ENCODE measurements at regions not wholly inside any gene's neighbourhood (a gene's known extent, or its start where the extent isn't known, plus 50 kb on each side); places are given as distances from the start of the nearest gene placed in this dataset.

DNA sequence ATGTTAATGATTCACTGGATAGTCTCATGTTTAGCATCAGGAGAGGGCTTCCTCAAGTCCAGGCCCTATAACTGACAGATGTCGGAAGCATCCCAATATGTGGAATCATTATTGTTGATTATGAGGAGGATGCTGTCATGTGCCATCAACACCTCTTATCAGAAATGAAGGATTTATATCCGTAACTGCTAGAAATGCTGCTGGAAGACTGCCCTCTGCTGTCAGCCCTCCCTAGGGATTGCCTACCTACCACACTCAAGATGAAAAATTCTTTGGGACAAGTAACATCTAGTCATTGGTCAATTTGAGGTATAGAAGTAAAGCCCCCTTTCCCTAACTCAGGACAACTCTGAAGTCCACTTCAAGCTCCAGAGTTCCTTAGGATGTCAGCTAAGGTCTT, 1166.5 kb upstream of the NXPH2 start:
- no peak overlapping the region for H2BK20ac ChIP-seq (ENCODE audit: low read depth, low read length, poor library complexity, severe bottlenecking)
- H3K23ac ChIP-seq (ENCODE audit: insufficient read length, low read depth, low read length), result no peak overlapping the region
- Mint-ChIP-seq H3K27ac (no peak overlapping the region), H3K36me3 (ENCODE audit: insufficient read depth in 1 of 3, low read depth in 3 of 3) (no peaks in the 10 kb centered on the region), H3K9me3 (no peaks in the 10 kb centered on the region), H3K4me1 (peaks cover 5 to 6% of the 10 kb centered on the region in 2 experiments; a peak in 2 of 4 replicates), H3K27me3 (ENCODE audit: low read depth) (no peaks in the 10 kb centered on the region), H3K4me3 (no peak overlapping the region)
- no peak overlapping the region for H2BK15ac ChIP-seq (ENCODE audit: low read depth, low read length)
- H3K56ac ChIP-seq (ENCODE audit: insufficient read length, low read depth, low read length), result no peak overlapping the region
- WGBS (ENCODE audit: extremely low coverage, insufficient read length, low lambda C conversion rate), result no CpG with 5 or more reads among the region's 2 CpGs
- H3K9me3 ChIP-seq (ENCODE audit: control insufficient read depth, low read depth, low read length), result no peaks in the 10 kb centered on the region
- no peaks in the 10 kb centered on the region for H3K79me1 ChIP-seq (ENCODE audit: insufficient read depth, low read depth, low read length, poor library complexity, severe bottlenecking)
- H3K14ac ChIP-seq (ENCODE audit: insufficient read depth, low read length), result no peak overlapping the region
- no peak overlapping the region for H2AK5ac ChIP-seq (ENCODE audit: insufficient read length, low read length)
- no peaks in the 10 kb centered on the region; the same call in 1 of the 2 replicates for H3K4me1 ChIP-seq (ENCODE audit: insufficient read depth, low read length)
- no peak overlapping the region for H3K18ac ChIP-seq (ENCODE audit: insufficient read length, low read depth, low read length)
- H4K20me1 ChIP-seq (ENCODE audit: control insufficient read depth, insufficient read depth, insufficient read length), result no peaks in the 10 kb centered on the region
- H2AFZ ChIP-seq (ENCODE audit: low read length), result no peak overlapping the region
- no peak overlapping the region for H3K9ac ChIP-seq (ENCODE audit: extremely low read depth, insufficient read length, low read length)
- no peak overlapping the region for H2BK5ac ChIP-seq (ENCODE audit: insufficient read length, low read length)
- H3K79me2 ChIP-seq (ENCODE audit: insufficient read depth, low read length), result no peaks in the 10 kb centered on the region
- no peaks in the 10 kb centered on the region for H3K27me3 ChIP-seq (ENCODE audit: insufficient read depth, low read length)
- no peak overlapping the region for H4K91ac ChIP-seq (ENCODE audit: insufficient read length, low read depth, low read length)
- no peak overlapping the region for H2BK120ac ChIP-seq (ENCODE audit: low read depth, low read length, poor library complexity, severe bottlenecking)
- H4K8ac ChIP-seq (replicated peaks; ENCODE audit: insufficient read length, low read depth, low read length), result no peak overlapping the region
- peak; percentile 38 for DNase-seq
- no peak overlapping the region for H4K5ac ChIP-seq (ENCODE audit: insufficient read length, low read depth, low read length)
- TF ChIP-seq, protein P1, sequence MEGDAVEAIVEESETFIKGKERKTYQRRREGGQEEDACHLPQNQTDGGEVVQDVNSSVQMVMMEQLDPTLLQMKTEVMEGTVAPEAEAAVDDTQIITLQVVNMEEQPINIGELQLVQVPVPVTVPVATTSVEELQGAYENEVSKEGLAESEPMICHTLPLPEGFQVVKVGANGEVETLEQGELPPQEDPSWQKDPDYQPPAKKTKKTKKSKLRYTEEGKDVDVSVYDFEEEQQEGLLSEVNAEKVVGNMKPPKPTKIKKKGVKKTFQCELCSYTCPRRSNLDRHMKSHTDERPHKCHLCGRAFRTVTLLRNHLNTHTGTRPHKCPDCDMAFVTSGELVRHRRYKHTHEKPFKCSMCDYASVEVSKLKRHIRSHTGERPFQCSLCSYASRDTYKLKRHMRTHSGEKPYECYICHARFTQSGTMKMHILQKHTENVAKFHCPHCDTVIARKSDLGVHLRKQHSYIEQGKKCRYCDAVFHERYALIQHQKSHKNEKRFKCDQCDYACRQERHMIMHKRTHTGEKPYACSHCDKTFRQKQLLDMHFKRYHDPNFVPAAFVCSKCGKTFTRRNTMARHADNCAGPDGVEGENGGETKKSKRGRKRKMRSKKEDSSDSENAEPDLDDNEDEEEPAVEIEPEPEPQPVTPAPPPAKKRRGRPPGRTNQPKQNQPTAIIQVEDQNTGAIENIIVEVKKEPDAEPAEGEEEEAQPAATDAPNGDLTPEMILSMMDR (conservative IDR thresholded peaks at IDR 0.05), result peak; percentile 70
- H3K27ac ChIP-seq (ENCODE audit: insufficient read length, low read depth, low read length), result no peak overlapping the region
- H3K4me2 ChIP-seq (ENCODE audit: insufficient read depth, insufficient read length, low read length), result no peak overlapping the region
- H3K23me2 ChIP-seq (ENCODE audit: insufficient read length, low read depth, low read length, poor library complexity, severe bottlenecking), result no peaks in the 10 kb centered on the region
- H2BK12ac ChIP-seq (ENCODE audit: insufficient read length, low read depth, low read length), result no peak overlapping the region
- H3K4ac ChIP-seq (ENCODE audit: low read depth, low read length), result no peak overlapping the region
- H3T11ph ChIP-seq (ENCODE audit: low read length), result no peak overlapping the region
